ENCODE measurements at regions not wholly inside any gene's neighbourhood (a gene's known extent, or its start where the extent isn't known, plus 50 kb on each side); places are given as distances from the start of the nearest gene placed in this dataset.

GRCh38 chr14:82422230-82422629, 888.6 kb upstream of the SEL1L start:
- DNase-seq (ENCODE audit: low read depth in 2 of 3, low spot score in 2 of 3), result no peak

- DNase-seq (ENCODE audit: low read depth in 2 of 3, low spot score in 2 of 3), result no peak
These were observed 891.6 kb upstream of the SEL1L start for GRCh38 chr14:82425261-82425660.

DNA sequence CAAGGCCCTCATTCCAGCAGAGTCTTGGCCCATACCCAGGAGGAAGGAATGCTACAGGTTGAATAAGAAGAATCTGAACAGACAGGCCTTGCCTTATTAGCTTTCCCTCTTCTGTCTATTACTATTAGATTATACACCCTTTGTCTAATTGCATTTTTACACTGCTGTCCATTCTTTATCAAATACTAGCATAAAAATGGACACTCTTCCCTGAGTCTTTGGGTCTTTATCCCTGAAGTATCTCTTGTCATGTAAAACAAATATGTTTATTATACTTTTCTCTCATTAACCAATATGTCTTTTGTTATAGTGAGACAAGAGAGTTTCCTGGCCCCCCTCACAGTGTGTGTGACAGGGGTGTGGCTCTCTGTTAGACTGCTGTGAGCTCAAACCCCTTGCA, 897.4 kb upstream of the SEL1L start:
- no peak for DNase-seq (ENCODE audit: low read depth in 2 of 3, low spot score in 2 of 3)

GRCh38 chr14:82432301-82433105, 898.9 kb upstream of the SEL1L start:
- no peak for DNase-seq (ENCODE audit: low read depth in 2 of 3, low spot score in 2 of 3)

DNA sequence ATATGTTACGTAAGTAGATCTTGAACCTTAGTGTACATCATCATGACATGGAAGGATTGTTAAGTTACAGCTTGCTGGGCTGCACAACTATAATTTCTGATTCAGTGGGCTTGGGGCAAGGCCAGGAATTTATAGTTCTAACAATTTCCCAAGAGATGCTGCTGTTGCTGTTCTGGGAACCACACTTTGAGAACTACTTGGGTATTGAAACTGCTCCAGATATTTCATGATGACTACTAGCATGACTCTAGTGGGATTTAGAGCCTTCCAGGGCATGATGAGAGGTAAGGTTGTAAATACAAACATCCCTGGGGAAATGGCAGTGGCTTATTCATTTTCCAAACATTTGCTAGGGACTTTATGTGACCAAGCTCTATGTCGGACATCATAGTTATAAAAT, 904.8 kb upstream of the SEL1L start:
- DNase-seq (ENCODE audit: low read depth in 2 of 3, low spot score in 2 of 3), result no peak

DNA sequence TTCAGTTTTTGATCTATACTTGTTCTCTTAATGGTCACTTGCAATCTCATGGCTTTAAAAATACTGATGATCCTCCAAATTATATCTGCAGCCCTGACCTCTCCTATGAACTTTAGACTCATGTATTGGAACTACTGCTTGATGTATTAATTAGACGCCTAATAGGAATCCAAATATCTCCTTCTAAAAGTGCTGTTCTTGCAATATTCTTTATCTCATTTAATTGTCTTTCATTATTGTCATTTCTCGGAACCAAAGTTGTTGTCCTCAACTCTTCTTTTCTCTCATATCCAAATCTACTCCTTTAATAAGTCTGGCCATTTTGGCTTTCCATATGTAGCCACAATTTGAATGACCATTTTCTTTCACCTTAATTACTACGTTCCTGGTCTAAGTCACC, 907.6 kb upstream of the SEL1L start:
- no peak for DNase-seq (ENCODE audit: low read depth in 2 of 3, low spot score in 2 of 3)

- DNase-seq (ENCODE audit: low read depth in 2 of 3, low spot score in 2 of 3), result no peak
These were observed 912.3 kb upstream of the SEL1L start for GRCh38 chr14:82445810-82446570.

DNA sequence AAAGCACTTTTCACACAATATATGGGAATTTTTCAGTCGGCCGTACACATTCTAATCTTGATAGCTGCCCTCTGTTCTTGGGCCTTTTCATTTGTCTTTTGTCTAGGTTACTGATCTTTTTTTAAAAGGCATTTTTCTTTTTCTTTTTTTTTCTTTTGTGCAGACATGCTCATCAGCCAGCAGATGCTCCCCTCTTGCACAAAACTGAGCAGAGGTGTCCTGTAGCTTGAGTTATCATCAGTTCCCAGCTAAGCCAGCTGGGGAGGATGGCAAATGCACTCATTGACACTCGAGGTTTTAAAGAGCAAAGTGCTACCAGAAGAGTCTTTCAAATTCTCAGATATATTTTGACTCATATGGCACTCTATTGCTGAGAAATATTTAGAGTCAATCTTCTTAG, 913.9 kb upstream of the SEL1L start:
- no peak for DNase-seq (ENCODE audit: low read depth in 2 of 3, low spot score in 2 of 3)

DNA sequence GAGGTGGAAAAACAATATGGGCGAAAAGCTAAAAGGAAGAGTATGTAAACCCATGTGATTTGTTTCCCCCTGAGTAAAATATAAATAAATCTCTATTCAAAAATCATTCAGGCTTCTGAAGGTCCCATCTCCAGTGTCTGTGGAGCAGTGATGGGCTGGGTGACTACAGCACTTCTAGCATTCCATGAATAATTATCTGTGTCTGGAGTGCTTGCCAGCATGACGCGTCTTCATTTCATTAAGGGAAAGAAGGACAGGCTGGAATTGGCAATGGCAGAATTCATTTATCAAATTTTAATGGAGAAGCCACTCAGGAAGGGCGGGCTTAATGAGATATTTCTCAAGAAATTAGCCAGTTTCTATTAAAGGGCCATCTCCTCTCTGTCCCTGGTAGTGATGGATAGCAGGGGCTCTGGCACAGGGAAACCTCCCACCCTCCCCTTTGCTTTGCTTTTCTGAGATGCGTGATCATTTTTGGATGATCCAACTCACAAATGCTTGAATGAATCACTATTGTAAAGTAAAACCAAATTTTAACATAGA, 916.3 kb upstream of the SEL1L start:
- no peak for DNase-seq (ENCODE audit: low read depth in 2 of 3, low spot score in 2 of 3)

- no peak for DNase-seq (ENCODE audit: low read depth in 2 of 3, low spot score in 2 of 3)
These were observed 918.0 kb upstream of the SEL1L start for GRCh38 chr14:82451675-82452074.

- DNase-seq (ENCODE audit: low read depth in 2 of 3, low spot score in 2 of 3), result no peak
These were observed 948.7 kb upstream of the SEL1L start for GRCh38 chr14:82482345-82482744.

- DNase-seq (ENCODE audit: low read depth in 2 of 3, low spot score in 2 of 3), result no peak
These were observed 954.8 kb upstream of the SEL1L start for GRCh38 chr14:82488473-82488872.

DNA sequence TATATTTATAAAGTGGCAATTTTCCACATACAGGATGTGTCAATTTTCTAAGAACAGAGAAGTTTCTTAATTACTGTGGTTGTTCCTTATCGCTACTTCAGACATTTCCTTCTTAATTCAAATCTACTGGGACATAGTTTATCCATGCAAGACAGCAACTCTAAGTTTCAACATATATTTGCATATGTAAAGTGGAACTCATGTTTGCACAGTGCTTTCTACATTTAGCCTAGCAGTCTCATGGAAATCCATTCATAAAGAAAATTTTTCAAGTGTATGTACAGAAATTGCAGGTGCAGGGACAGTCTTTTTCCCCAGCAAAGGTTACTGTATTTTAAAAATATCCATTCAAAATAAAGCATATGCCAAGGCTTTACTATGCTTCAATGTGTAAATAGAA, 956.7 kb upstream of the SEL1L start:
- no peak for DNase-seq (ENCODE audit: low read depth in 2 of 3, low spot score in 2 of 3)

- DNase-seq (ENCODE audit: low read depth in 2 of 3, low spot score in 2 of 3), result no peak
These were observed 958.5 kb upstream of the SEL1L start for GRCh38 chr14:82492157-82492556.

GRCh38 chr14:82500222-82500621, 966.6 kb upstream of the SEL1L start:
- no peak for DNase-seq (ENCODE audit: low read depth in 2 of 3, low spot score in 2 of 3)

GRCh38 chr14:82501554-82501953, 967.9 kb upstream of the SEL1L start:
- no peak for DNase-seq (ENCODE audit: low read depth in 2 of 3, low spot score in 2 of 3)

DNA sequence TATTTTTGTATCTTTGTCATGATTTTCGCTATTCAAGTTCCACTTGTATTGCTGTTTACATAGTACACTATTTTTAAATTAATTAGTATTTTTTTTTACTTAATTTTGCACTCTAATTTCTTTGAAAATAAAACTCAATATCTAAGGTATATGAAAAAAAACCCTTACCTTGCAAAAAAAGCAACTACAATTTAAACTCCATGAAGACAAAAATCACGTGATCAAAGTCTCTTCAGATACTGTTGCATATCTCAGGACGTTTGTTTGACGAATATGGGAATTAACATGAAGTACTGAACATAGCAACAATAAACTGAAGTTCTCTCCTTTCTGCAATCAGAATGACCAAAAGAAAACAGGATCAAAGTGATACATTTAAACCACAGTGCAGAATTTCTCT, 968.4 kb upstream of the SEL1L start:
- DNase-seq (ENCODE audit: low read depth in 2 of 3, low spot score in 2 of 3), result no peak

DNA sequence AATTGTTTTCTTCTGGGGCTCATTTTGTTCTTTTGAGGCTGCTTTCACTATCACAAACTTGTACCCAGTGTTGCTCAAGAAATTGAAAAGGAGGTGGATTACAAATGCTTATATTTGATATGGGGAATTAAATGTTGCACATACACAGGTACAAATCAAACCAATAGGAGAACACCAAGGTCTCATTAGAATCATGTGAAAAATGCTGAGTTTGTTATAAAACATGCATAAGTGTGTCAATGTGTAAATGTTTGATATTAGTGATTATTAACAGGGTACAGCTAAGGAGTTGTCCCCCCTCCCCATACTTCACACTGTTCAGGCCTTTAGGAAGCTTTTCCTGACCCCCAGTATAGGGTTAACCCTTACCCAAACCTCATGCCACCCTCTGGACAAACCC, 971.2 kb upstream of the SEL1L start:
- DNase-seq (ENCODE audit: low read depth in 2 of 3, low spot score in 2 of 3), result no peak

- DNase-seq (ENCODE audit: low read depth in 2 of 3, low spot score in 2 of 3), result no peak
These were observed 976.4 kb upstream of the SEL1L start for GRCh38 chr14:82510007-82510406.

- DNase-seq (ENCODE audit: low read depth in 2 of 3, low spot score in 2 of 3), result no peak
These were observed 977.7 kb upstream of the SEL1L start for GRCh38 chr14:82511399-82511798.

DNA sequence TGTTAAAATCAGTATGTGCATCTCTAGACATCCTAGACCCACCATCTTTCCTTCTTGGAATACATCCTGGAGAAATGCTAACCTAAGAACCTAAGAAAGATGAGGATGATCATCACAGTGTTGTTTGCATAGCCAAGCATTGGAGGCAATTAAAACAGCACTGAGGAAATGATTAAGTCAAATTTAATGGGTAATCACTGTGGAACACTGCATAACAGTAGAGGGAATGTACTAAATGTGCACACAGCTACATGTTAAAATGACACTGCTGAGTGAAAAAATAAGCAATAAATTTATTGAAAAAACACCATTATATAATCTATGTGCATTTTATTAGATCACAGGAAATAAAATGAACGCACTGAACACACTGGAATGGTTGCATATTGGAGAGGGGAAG, 987.1 kb upstream of the SEL1L start:
- no peak for DNase-seq (ENCODE audit: low read depth in 2 of 3, low spot score in 2 of 3)

- DNase-seq (ENCODE audit: low read depth in 2 of 3, low spot score in 2 of 3), result no peak
These were observed 987.5 kb upstream of the SEL1L start for GRCh38 chr14:82521191-82521590.

All from activated CD8-positive, alpha-beta memory T cell treated with anti-CD3 and anti-CD28 coated beads for 48 hours (primary cell).